ENCODE measurements at regions not wholly inside any gene's neighbourhood (a gene's known extent, or its start where the extent isn't known, plus 50 kb on each side); places are given as distances from the start of the nearest gene placed in this dataset.

DNA sequence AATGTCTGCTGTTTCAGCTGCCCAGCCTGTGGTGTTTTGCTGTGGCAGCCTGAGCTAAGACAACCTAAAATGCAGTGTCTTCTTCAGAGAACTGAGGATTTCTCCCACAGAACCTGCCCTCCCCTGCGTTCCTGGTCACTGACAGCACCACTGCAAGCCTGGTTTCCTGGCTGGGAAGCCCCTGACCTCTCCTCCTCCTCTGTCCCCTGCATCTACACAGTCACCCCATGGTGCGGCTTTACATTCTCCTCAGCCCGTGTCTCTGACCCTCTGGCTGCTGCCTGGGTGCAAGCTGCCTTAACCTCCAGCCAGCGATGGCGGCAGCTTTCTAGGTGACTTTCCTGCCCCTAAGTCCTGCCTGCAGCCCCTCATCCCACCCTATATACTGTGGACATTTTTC lies 337.3 kb upstream of the ZNF32 start:
- no peak for TF ChIP-seq POLR2AphosphoS5 (IDR thresholded peaks at IDR 0.05; ENCODE audit: low read depth, low read length)
- TF ChIP-seq, protein P1, sequence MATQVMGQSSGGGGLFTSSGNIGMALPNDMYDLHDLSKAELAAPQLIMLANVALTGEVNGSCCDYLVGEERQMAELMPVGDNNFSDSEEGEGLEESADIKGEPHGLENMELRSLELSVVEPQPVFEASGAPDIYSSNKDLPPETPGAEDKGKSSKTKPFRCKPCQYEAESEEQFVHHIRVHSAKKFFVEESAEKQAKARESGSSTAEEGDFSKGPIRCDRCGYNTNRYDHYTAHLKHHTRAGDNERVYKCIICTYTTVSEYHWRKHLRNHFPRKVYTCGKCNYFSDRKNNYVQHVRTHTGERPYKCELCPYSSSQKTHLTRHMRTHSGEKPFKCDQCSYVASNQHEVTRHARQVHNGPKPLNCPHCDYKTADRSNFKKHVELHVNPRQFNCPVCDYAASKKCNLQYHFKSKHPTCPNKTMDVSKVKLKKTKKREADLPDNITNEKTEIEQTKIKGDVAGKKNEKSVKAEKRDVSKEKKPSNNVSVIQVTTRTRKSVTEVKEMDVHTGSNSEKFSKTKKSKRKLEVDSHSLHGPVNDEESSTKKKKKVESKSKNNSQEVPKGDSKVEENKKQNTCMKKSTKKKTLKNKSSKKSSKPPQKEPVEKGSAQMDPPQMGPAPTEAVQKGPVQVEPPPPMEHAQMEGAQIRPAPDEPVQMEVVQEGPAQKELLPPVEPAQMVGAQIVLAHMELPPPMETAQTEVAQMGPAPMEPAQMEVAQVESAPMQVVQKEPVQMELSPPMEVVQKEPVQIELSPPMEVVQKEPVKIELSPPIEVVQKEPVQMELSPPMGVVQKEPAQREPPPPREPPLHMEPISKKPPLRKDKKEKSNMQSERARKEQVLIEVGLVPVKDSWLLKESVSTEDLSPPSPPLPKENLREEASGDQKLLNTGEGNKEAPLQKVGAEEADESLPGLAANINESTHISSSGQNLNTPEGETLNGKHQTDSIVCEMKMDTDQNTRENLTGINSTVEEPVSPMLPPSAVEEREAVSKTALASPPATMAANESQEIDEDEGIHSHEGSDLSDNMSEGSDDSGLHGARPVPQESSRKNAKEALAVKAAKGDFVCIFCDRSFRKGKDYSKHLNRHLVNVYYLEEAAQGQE (IDR thresholded peaks at IDR 0.05; ENCODE audit: insufficient read depth in 1 of 2, low read depth in 2 of 2, low read length in 2 of 2) = no peak
- no peak for TF ChIP-seq TAF1 (IDR thresholded peaks at IDR 0.05; ENCODE audit: borderline replicate concordance, insufficient read depth, low read length)
- no peak for TF ChIP-seq SIN3A (IDR thresholded peaks at IDR 0.05; ENCODE audit: borderline replicate concordance, insufficient read depth, low read length)
- TF ChIP-seq FOXP2 (optimal IDR thresholded peaks at IDR 0.05; ENCODE audit: borderline replicate concordance, extremely low read depth, extremely low read length, insufficient read depth) = no peak
